HG03025 (cell line): ENCODE measurements at regions not wholly inside any gene's neighbourhood (a gene's known extent, or its start where the extent isn't known, plus 50 kb on each side); places are given as distances from the start of the nearest gene placed in this dataset.
"Not testable (repeated sequence)": the region's sequence is repeated elsewhere in the genome, so short reads cannot be mapped to it uniquely, and the experiment has no call there.

ENCODE experiments used
- ATAC-seq: cut with Tn5 transposase; IDR thresholded peaks from one replicate; pipeline ENCODE4 v1.9.1; 2021; ENCODE audit warnings: mild to moderate bottlenecking, moderate library complexity; ENCODE audit not compliant: unreplicated experiment, low FRiP score

- ATAC-seq: no peak
Measured at GRCh38 chr10:108586424-108586823, 1336.9 kb downstream of the XPNPEP1 start.

GRCh38 chr10:108583877-108584276, 1339.4 kb downstream of the XPNPEP1 start:
- no peak for ATAC-seq

GRCh38 chr10:108582888-108583287, 1340.4 kb downstream of the XPNPEP1 start:
- no peak for ATAC-seq

- ATAC-seq: no peak
Measured at GRCh38 chr10:108582387-108582786, 1340.9 kb downstream of the XPNPEP1 start.

- ATAC-seq: no peak
Measured at GRCh38 chr10:108578258-108578657, 1345.1 kb downstream of the XPNPEP1 start.

GRCh38 chr10:108574233-108574632, 1349.1 kb downstream of the XPNPEP1 start:
- ATAC-seq: no peak

GRCh38 chr10:108568824-108569223, 1354.5 kb downstream of the XPNPEP1 start:
- no peak for ATAC-seq

GRCh38 chr10:108567899-108568752, 1355.2 kb downstream of the XPNPEP1 start:
- no peak for ATAC-seq

- no peak for ATAC-seq
Measured at GRCh38 chr10:108566316-108567107, 1356.8 kb downstream of the XPNPEP1 start.

- no peak for ATAC-seq
Measured at GRCh38 chr10:108562105-108562504, 1361.2 kb downstream of the XPNPEP1 start.

GRCh38 chr10:108561649-108562048, 1361.7 kb downstream of the XPNPEP1 start:
- ATAC-seq: no peak

- ATAC-seq: no peak
Measured at GRCh38 chr10:108560488-108560887, 1362.8 kb downstream of the XPNPEP1 start.

- ATAC-seq: no peak
Measured at GRCh38 chr10:108556186-108556585, 1367.1 kb downstream of the XPNPEP1 start.

GRCh38 chr10:108545921-108546320, 1377.4 kb downstream of the XPNPEP1 start:
- no peak for ATAC-seq

- no peak for ATAC-seq
Measured at GRCh38 chr10:108544500-108545120, 1378.7 kb downstream of the XPNPEP1 start.

GRCh38 chr10:108533551-108533950, 1369.0 kb upstream of the SORCS1 start:
- not testable (repeated sequence) for ATAC-seq

- ATAC-seq: no peak
Measured at GRCh38 chr10:108523016-108523800, 1358.7 kb upstream of the SORCS1 start.

GRCh38 chr10:108521827-108522492, 1357.5 kb upstream of the SORCS1 start:
- ATAC-seq: no peak

GRCh38 chr10:108515821-108516220, 1351.3 kb upstream of the SORCS1 start:
- ATAC-seq: no peak

- ATAC-seq: no peak
Measured at GRCh38 chr10:108500396-108500795, 1335.9 kb upstream of the SORCS1 start.
